C4-2B (cell line): ENCODE measurements at regions not wholly inside any gene's neighbourhood (a gene's known extent, or its start where the extent isn't known, plus 50 kb on each side); places are given as distances from the start of the nearest gene placed in this dataset.

Source experiments
- ZFX ChIP-seq: fragments of 450-650 bp; IDR thresholded peaks from 2 replicates; pipeline ENCODE4 v1.6.1; 2017
- TF ChIP-seq, protein P1 (sequence below): fragments of 450-650 bp; conservative IDR thresholded peaks from 2 replicates; pipeline ENCODE4 v1.5.1; 2017; ENCODE audit warnings: mild to moderate bottlenecking

DNA sequence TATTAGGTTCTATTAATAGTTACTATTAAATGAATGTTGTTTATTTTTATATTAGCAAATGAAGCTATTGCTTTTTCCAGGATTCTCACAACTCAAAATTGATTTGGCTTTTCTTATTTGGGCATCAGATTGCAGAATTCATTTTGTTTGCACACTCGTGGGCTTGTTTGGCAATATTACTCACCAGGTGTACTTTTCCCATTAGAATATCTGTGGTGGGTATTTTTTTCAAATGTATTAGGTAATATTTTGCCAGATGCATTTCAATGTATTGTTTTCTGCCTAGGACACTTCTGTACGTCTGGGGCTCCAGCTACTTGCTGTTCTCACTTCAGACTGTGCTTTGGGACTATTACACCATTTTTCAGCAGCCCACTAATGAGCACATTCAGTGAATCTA lies 108.0 kb upstream of the GHR start:
- TF ChIP-seq, protein P1, sequence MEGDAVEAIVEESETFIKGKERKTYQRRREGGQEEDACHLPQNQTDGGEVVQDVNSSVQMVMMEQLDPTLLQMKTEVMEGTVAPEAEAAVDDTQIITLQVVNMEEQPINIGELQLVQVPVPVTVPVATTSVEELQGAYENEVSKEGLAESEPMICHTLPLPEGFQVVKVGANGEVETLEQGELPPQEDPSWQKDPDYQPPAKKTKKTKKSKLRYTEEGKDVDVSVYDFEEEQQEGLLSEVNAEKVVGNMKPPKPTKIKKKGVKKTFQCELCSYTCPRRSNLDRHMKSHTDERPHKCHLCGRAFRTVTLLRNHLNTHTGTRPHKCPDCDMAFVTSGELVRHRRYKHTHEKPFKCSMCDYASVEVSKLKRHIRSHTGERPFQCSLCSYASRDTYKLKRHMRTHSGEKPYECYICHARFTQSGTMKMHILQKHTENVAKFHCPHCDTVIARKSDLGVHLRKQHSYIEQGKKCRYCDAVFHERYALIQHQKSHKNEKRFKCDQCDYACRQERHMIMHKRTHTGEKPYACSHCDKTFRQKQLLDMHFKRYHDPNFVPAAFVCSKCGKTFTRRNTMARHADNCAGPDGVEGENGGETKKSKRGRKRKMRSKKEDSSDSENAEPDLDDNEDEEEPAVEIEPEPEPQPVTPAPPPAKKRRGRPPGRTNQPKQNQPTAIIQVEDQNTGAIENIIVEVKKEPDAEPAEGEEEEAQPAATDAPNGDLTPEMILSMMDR: no peak
- no peak for TF ChIP-seq ZFX
